ENCODE measurements at regions not wholly inside any gene's neighbourhood (a gene's known extent, or its start where the extent isn't known, plus 50 kb on each side); places are given as distances from the start of the nearest gene placed in this dataset.

DNA sequence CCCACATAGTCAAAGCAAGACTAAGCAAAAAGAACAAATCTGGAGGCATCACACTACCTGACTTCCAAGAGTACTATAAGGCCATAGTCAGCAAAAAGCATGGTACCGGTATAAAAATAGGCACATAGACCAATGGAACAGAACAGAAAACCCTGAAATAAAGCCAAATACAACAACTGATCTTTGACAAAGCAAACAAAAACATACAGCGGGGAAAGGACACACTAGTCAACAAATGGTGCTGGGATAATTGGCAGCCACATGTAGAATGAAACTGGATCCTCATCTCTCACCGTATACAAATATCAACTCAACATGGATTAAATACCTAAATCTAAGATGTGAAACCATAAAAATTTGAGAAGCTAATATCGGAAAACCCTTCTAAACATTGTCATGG is 819.3 kb upstream of the FRG1 start:
- Histone ChIP-seq H3K4me3 (replicated peaks in 1 of 3) (no peak overlapping the region), H3K36me3 (no peaks in the 10 kb centered on the region), H3K27me3 (no peaks in the 10 kb centered on the region), H3K4me1 (no peaks in the 10 kb centered on the region), H3K27ac (no peak overlapping the region), H3K9me3 (no peaks in the 10 kb centered on the region)
- intact Hi-C loops (cut with DNase I) = no loop called here
- WGBS, 2 donors = 84 to 88% methylated on average over 4 of the region's 4 CpGs
- DNase-seq = no peak
- TF ChIP-seq, protein P1, sequence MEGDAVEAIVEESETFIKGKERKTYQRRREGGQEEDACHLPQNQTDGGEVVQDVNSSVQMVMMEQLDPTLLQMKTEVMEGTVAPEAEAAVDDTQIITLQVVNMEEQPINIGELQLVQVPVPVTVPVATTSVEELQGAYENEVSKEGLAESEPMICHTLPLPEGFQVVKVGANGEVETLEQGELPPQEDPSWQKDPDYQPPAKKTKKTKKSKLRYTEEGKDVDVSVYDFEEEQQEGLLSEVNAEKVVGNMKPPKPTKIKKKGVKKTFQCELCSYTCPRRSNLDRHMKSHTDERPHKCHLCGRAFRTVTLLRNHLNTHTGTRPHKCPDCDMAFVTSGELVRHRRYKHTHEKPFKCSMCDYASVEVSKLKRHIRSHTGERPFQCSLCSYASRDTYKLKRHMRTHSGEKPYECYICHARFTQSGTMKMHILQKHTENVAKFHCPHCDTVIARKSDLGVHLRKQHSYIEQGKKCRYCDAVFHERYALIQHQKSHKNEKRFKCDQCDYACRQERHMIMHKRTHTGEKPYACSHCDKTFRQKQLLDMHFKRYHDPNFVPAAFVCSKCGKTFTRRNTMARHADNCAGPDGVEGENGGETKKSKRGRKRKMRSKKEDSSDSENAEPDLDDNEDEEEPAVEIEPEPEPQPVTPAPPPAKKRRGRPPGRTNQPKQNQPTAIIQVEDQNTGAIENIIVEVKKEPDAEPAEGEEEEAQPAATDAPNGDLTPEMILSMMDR (IDR thresholded peaks at IDR 0.05) = no peak
- TF ChIP-seq POLR2A (IDR thresholded peaks at IDR 0.05) = no peak

DNA sequence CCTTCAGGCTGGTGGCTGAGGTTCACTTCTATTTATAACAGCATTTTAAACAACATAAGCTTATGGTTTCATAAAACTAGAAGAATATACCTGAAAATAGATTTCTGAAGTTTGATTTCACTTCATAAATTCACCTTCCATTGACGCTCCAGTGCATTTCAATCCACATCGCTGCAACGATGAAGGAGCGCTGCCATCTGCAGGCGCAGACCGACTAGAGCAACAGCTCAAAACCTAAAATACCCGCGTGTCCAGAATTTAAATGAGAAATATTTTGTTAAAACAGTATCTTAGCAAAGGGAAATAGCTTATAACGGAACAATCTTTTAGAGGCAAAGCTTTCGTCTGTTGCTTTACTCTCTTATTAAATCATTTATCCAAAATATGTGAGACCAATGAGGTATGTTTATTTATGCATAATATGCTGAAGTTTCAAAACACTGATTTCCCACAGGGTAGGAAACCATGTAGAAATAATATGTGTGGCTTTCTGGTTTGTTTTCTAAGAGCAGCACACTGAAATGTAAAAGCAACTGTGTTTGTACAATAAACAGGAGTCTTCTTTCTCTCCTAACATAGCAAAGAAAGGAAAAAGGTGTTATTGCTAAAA is 816.4 kb upstream of the FRG1 start:
- Histone ChIP-seq H3K4me1 (no peaks in the 10 kb centered on the region), H3K36me3 (no peaks in the 10 kb centered on the region), H3K4me3 (replicated peaks in 1 of 3) (no peak overlapping the region), H3K27me3 (no peaks in the 10 kb centered on the region), H3K9me3 (no peaks in the 10 kb centered on the region), H3K27ac (no peak overlapping the region)
- DNase-seq = peak; percentile 35 to 65
- 35 to 42% methylated on average over 10 of the region's 10 CpGs for WGBS, 2 donors
- TF ChIP-seq, protein P1 (IDR thresholded peaks at IDR 0.05) = peak; percentile 20 to 73 (median 64)
- no peak for TF ChIP-seq POLR2A (IDR thresholded peaks at IDR 0.05)
- intact Hi-C loops (cut with DNase I) = no loop called here

DNA sequence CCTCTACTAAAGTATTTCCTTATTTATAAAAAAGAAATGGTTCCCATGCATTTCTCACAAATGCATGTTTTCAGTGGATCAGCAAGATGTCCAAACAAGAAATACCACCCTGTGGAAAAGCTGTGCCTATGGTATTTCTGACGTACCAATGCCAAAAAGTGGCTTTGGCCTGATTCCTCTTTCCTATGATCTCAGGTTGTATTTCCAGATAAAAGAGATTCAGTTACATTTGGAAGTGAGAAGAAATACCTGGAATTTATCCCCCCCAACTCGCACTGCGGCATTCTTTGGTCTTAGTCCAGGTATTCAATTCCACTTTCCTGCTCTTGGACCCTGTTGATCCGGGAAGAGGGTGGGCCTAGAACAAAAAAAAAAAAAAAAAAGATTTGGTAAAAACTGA is 815.9 kb upstream of the FRG1 start:
- Histone ChIP-seq H3K4me3 (replicated peaks in 1 of 3) (no peak overlapping the region), H3K27ac (no peak overlapping the region), H3K27me3 (no peaks in the 10 kb centered on the region), H3K36me3 (no peaks in the 10 kb centered on the region), H3K4me1 (no peaks in the 10 kb centered on the region), H3K9me3 (no peaks in the 10 kb centered on the region)
- 61 to 63% methylated on average over 4 of the region's 4 CpGs for WGBS, 2 donors
- DNase-seq = no peak
- TF ChIP-seq, protein P1 (IDR thresholded peaks at IDR 0.05) = no peak
- no peak for TF ChIP-seq POLR2A (IDR thresholded peaks at IDR 0.05)
- intact Hi-C loops (cut with DNase I) = no loop called here

DNA sequence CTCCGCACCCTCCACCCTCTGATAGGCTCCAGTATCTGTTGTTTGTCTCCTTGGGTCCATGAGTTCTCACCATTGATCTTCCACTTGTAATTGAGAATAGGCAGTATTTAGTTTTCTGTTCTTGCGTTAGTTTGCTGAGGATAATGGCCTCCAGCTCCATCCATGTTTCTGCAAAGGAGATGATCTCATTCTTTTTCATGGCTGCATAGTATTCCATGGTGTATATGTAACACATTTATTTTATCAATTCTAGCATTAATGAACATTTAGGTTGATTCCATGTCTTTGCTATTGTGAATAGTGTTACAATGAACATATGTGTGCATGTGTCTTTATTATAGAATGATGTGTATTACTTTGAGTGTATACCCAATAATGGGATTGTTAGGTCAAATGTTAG is 814.6 kb upstream of the FRG1 start:
- Histone ChIP-seq H3K36me3 (no peaks in the 10 kb centered on the region), H3K4me1 (no peaks in the 10 kb centered on the region), H3K4me3 (replicated peaks in 1 of 3) (no peak overlapping the region), H3K27me3 (no peaks in the 10 kb centered on the region), H3K27ac (no peak overlapping the region), H3K9me3 (no peaks in the 10 kb centered on the region)
- intact Hi-C loops (cut with DNase I) = no loop called here
- no peak for DNase-seq
- 47 to 48% methylated on average over 2 of the region's 2 CpGs for WGBS, 2 donors
- TF ChIP-seq, protein P1 (IDR thresholded peaks at IDR 0.05) = no peak
- TF ChIP-seq POLR2A (IDR thresholded peaks at IDR 0.05) = no peak

DNA sequence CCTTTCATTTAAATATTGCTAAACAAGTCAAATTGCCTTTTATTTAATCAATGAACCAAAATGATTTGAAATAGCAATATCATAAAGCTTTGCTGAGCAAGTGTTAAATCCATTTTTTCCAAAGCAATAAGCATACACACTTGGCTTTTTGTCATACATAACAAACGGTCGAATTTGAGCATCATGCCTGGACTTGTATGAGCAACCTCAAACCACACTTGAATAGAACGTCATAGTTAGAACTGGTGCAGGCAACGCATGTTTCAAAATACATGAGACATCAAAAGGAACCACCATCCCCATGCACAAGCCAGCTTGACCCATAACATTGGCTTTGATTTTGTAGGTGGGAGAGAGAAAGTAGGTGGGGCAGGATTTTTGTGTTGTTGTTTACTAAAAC is 812.3 kb upstream of the FRG1 start:
- no peaks in the 10 kb centered on the region for H3K9me3 ChIP-seq
- H3K27ac ChIP-seq = no peak overlapping the region
- no peaks in the 10 kb centered on the region for H3K27me3 ChIP-seq
- intact Hi-C loops (cut with DNase I) = no loop called here
- H3K4me3 ChIP-seq (replicated peaks in 1 of 3) = no peak overlapping the region
- no peaks in the 10 kb centered on the region for H3K36me3 ChIP-seq
- no peaks in the 10 kb centered on the region for H3K4me1 ChIP-seq
- TF ChIP-seq POLR2A (IDR thresholded peaks at IDR 0.05) = no peak
- TF ChIP-seq, protein P1 (IDR thresholded peaks at IDR 0.05) = no peak
- WGBS, 2 donors = 86 to 88% methylated on average over 4 of the region's 4 CpGs
- no peak for DNase-seq

All from thyroid gland (tissue), 4 donors.